Limb (tissue), 2 donors: ENCODE measurements at regions not wholly inside any gene's neighbourhood (a gene's known extent, or its start where the extent isn't known, plus 50 kb on each side); places are given as distances from the start of the nearest gene placed in this dataset.

Experiments
- DNase-seq, 2 donors: peaks; one replicate each; pipeline ENCODE4 v3.0.0-alpha.2; 2016; ENCODE audit errors: extremely low spot score in 2 of 2

DNA sequence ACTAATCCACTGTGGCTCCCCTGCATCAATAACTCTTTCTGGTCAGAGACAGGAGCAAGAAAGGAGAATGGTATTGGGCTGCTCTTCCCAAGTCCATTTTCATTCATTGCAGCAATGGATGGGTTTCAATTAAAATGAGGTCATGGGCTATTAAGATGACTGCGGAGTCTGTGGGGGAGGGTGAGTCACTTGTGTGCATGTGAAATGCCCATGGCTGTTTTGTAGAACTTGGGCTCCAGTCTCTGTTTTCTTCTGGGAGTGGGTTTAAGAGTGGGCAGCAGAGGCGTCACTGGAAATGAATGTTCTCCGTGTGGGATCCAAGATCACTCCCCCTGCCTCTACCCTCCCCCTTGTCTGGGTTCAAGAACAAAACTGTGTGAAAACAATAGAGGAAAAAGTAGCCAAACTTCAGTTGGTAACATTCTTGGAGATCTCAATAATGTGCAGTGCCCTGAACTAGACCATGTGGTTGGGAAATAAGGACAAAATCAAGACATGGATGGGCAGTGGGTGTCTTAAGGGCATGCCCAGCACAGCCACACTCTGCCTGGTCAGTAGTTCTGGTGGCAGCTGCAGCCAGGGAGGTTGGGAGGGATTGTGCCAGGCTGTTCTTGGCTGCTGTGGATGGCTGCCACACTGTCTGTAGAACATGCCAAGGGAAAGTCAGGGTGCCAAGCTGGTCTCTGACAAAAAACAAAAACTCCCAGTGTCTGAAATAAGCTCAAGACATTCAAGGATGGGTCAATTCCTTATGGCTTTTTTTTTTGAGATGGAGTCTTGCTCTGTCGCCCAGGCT, 68.2 kb upstream of the CXCR4 start:
- no peak for DNase-seq

DNA sequence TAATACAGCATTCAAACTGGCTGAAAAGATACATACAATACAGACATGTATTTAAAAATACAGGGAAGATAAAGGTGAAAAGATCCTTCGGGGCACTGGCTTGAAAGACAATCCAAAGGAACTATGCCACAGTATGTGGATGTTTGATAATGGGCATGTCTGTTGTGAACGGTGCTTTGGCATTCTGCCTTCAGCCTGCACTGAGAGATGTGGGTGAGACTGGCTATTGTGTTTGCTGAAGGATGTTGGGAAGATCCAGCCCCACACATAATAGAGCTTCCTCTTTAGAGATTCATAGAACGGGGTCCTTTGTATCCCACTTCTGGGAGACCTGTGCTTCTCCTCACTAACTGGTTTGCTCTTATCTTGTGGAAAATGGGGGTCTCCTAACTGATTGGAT, 65.1 kb upstream of the CXCR4 start:
- DNase-seq, result no peak

DNA sequence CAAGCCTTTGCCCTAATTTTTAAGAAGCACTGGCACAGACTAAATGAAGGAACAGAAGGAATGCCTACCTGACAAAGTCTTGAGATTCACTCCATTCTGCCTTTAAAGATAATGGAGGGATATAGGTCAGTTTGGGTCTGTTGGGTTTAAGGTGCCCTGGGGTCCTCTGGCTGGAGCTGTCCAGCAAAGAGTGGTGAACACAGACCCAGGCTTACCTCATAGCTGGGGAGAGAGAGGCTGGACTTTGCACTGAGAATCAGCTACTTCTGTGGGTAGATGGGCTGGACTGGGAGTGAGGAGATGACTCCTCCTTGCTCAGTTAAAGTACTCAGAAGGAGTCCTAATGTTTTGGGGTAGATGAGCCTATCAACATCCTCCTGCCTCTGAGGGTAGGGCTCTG, 64.4 kb upstream of the CXCR4 start:
- DNase-seq, result no peak

DNA sequence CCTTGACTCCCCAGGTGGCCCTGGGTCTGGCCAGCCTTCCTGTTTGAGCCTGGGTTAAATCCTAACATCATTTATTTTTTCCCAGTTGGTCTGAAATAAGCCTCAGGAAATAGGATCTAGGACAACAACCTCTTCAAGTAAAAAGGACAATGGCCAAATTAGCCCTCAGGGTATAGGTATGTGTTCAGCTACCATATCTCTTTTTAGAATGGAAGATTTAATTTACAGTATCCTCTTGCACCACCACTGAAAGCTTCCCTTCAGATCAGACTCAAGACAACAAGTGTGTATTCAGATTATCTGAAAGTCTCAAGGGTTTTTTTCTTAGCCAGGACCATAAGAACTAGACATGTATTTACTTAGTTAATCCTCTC, 61.6 kb upstream of the CXCR4 start:
- DNase-seq, result no peak

DNA sequence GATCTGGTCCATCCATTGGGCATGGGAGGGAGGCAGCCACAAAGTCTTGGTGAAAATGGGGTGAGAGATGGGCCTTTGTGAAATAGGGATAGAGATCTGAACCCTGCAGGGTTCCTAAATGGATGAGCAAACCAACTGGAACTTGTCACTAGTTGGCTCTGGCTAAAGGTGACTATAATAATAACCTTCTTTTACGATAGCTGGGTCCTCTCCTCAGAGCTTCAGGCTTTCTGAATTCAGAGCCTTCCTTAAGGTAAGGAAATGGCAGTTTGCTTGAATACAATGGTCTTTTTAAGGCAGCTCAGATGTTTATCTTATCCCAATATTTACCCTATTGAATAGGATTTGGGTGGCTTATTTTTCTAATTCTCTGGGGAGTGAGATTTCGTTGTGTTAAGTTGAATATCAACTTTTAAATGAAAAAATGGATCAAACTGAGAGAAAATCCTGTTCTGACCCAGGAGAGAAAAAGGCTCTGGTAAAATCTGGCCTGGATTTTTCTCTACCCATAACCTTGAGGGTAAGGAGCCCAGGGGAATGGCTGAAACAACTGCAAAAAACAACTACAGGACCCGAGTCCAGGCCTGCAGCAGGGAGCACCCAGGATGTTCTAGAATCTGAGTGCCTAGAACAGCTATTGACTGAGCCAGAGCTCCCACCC, 61.1 kb upstream of the CXCR4 start:
- DNase-seq, result no peak

DNA sequence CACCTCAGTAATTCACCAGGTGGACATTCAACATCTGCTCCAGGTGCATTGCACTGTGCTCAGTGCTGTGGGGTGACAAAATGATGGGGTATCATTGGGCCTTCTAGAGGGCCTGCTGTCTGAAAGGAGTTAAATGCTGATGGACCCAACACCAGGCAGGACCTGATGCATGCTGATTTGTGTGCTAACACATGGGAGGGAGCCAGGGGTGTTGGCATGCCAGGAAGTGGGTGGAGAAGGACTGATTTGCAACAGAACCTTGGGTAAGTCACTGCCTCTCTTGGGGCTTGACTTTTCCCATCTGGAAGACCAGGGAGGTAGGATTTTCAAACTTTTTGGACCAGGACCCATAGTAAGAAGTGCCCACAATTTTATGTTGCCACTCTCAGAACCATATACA, 57.9 kb upstream of the CXCR4 start:
- no peak for DNase-seq

DNA sequence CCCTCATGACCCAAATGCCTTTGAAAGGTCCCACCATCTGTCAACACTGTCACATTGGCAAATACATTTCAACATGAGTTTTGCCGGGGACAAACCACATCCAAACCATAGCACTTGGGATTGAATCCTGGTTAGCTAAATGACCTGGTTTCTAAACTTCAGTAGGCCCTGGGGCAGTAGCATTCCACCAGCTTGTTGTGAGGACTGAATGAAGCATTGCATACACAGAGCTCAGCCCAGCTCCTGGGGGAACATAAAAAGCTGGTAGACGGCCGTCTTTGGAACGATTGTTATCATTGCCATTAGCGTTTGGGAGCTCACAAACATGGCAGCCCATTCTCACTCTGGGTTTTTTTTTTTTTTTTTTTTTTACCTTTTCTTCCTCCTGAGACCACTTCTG, 57.5 kb upstream of the CXCR4 start:
- no peak for DNase-seq

DNA sequence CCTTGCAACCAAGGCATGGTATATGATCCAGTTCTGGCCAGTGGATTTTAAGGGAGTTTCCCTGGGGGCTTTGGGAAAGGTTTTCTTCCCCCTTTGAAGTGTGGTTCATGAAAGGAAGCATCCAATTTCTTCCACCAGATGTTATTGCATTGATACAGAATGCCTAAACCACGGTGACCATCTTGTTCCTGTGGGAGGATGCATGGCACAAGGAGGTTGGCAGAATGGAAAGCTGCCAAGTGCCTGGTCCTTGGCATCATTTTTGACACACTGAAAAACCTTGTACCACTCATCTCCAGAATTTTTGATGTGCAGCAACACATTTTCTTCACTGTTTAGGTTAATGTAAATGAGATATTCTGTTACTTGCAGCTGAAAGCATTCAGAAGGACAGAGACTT, 55.2 kb upstream of the CXCR4 start:
- no peak for DNase-seq

DNA sequence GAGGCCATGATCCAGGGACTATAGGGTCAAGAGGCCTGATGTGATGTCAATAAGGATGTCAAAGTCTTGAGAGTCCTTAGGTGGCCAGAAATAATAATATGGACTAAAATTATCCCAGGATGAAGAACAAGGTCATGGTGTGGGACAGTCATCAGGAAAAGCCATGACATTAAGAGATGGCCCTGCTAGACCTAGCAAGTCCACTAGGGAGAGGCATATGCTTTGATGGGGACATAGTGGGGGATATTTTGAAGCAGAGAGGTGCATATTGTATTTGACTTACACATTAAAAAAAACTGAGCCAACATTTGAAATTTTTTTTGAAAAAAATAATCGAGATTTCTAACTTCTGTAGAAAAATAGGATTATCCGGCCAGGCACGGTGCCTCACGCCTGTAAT, 53.3 kb upstream of the CXCR4 start:
- no peak for DNase-seq

DNA sequence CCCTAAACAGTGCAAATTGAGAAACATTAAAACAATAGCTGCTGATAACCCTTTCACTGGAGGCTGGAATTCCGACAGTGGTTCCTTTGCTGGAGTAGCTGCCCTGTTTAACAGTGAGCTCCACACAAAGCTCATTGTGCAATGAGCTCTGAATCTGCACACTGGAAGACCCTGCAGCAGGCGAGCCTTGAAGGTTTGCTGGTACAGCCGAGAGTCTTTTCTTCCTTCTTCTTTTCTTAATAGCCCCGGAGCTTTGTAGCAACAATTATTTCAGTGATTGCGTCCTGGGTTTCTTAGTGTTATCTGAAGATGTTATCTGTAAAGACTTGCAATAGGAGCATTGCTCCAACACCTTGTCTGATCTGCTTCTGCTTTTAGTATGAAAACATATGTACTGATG, 50.8 kb upstream of the CXCR4 start:
- DNase-seq, result no peak

DNA sequence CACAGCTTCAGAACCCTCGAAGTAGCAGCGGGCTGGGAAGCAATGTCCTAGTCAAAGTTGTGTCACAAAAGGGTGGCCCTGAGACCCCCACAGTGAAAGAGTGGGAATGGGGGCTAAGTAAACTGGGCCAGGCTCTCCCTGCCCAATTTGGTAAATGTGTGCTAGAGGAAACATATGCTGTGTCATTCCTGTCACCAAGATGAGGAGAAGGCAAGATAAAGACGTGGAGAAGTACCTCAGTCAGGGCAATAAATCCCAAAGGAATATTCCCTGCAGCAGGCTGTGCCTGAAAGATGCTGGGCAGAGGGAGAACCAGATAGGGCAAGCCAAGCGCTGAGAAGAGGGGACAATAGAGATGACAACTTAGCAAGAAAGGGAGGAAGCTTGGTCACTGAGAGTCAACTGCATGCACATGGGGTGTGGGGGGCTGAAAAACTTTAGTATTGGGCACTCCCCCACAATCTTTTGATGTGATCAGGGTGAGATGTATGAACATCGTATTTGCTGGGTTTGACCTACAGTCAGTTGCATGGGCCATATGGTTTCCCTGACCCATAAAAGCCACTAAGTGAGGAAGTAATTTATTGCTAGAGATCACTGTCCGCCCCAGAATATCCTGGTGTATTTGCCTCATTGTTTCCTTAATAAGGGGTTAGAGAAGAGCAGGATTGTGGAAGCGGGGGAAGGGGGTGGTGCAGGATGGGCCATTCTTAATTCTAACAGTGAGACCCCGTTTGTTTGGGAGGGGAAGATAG, 49.9 kb upstream of the CXCR4 start:
- no peak for DNase-seq
